Stimulated activated CD4-positive, alpha-beta T cell treated with anti-CD3 and anti-CD28 coated beads, Interleukin-4, amount 100 ng/mL, for 24 hours (primary cell): ENCODE measurements at regions not wholly inside any gene's neighbourhood (a gene's known extent, or its start where the extent isn't known, plus 50 kb on each side); places are given as distances from the start of the nearest gene placed in this dataset.

Experiments used
- DNase-seq: peaks from one replicate; pipeline ENCODE4 v3.0.0-alpha.2; 2020

- DNase-seq, result no peak
Observed at GRCh38 chr13:95502216-95502615, 50.3 kb upstream of the CLDN10 start.
